ENCODE measurements at regions not wholly inside any gene's neighbourhood (a gene's known extent, or its start where the extent isn't known, plus 50 kb on each side); places are given as distances from the start of the nearest gene placed in this dataset.

- TF ChIP-seq CTCF (IDR thresholded peaks at IDR 0.05) = no peak
- TF ChIP-seq ZFX (IDR thresholded peaks at IDR 0.05; ENCODE audit: borderline replicate concordance) = no peak
These were observed 198.2 kb upstream of the UBE2E2 start for GRCh38 chr3:23004971-23005370.

All from 22Rv1 (cell line).